ENCODE measurements at regions not wholly inside any gene's neighbourhood (a gene's known extent, or its start where the extent isn't known, plus 50 kb on each side); places are given as distances from the start of the nearest gene placed in this dataset.

- H3K4me1 ChIP-seq = no peaks in the 10 kb centered on the region
- TF ChIP-seq, protein P1, sequence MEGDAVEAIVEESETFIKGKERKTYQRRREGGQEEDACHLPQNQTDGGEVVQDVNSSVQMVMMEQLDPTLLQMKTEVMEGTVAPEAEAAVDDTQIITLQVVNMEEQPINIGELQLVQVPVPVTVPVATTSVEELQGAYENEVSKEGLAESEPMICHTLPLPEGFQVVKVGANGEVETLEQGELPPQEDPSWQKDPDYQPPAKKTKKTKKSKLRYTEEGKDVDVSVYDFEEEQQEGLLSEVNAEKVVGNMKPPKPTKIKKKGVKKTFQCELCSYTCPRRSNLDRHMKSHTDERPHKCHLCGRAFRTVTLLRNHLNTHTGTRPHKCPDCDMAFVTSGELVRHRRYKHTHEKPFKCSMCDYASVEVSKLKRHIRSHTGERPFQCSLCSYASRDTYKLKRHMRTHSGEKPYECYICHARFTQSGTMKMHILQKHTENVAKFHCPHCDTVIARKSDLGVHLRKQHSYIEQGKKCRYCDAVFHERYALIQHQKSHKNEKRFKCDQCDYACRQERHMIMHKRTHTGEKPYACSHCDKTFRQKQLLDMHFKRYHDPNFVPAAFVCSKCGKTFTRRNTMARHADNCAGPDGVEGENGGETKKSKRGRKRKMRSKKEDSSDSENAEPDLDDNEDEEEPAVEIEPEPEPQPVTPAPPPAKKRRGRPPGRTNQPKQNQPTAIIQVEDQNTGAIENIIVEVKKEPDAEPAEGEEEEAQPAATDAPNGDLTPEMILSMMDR (IDR thresholded peaks at IDR 0.05) = no peak
- no peak for TF ChIP-seq POLR2A (IDR thresholded peaks at IDR 0.05)
- no peak for TF ChIP-seq POLR2AphosphoS5 (IDR thresholded peaks at IDR 0.05)
- H3K27ac ChIP-seq = no peak overlapping the region
- intact Hi-C loops (cut with DNase I; ENCODE audit: low total_unique reads) = no loop called here
- no peak for DNase-seq (ENCODE audit: low spot score in 2 of 2)
- peaks cover 0 to 53% of the 10 kb centered on the region in 2 donors for H3K27me3 ChIP-seq
- no peak overlapping the region for H3K4me3 ChIP-seq
- H3K36me3 ChIP-seq = no peaks in the 10 kb centered on the region
- H3K9me3 ChIP-seq = no peaks in the 10 kb centered on the region
Measured at GRCh38 chrX:38862100-38862499, 60.8 kb downstream of the MID1IP1 start.

DNA sequence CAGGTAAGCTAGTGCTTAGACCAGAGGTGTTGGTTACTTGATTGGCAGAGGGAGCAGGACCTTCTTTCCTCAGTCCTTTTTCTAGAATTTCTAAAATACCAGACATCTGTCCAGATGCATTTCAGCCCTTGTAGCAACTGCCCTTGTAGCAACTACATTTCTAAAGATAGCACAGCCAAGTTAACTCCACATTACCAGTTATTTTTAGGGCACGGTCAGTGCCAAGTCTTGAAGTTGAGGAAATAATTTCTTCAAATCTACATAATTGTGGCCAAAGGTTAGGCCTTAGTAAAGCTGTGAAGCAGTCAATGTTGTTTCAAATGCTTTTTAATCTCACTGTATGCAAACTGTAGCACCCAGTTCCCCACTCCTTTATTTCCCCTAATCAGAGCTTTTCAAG lies 62.9 kb downstream of the MID1IP1 start:
- DNase-seq (ENCODE audit: low spot score in 2 of 2) = no peak
- H3K27me3 ChIP-seq = peaks cover 0 to 49% of the 10 kb centered on the region in 2 donors
- no peaks in the 10 kb centered on the region for H3K9me3 ChIP-seq
- H3K4me1 ChIP-seq = no peaks in the 10 kb centered on the region
- H3K4me3 ChIP-seq = no peak overlapping the region
- no peaks in the 10 kb centered on the region for H3K36me3 ChIP-seq
- TF ChIP-seq POLR2AphosphoS5 (IDR thresholded peaks at IDR 0.05) (no peak), POLR2A (IDR thresholded peaks at IDR 0.05) (no peak)
- TF ChIP-seq, protein P1 (IDR thresholded peaks at IDR 0.05) = no peak
- intact Hi-C loops (cut with DNase I; ENCODE audit: low total_unique reads) = no loop called here
- H3K27ac ChIP-seq = no peak overlapping the region

DNA sequence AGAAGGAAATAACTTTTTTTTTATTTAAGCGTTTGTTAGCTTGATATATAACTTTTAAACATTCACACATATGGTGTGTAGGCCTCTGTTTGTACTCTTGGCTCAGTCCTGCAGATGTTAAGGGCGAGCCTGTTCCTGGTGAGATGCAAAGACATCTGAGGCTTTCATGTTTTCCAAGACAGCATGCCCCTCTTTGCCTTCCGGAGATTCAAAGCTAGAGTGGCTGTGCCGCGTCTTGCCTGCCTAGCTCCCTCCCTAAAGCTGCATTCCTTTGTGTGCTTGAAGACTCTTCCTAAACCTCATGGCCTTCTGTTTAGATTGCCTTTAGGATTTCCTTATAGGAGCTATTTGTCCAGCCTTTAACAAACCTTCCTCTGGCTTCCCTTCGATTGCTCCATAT lies 67.1 kb downstream of the MID1IP1 start:
- Histone ChIP-seq H3K27ac (no peak overlapping the region), H3K4me1 (no peaks in the 10 kb centered on the region), H3K4me3 (no peak overlapping the region), H3K27me3 (peaks cover 0 to 53% of the 10 kb centered on the region in 2 donors), H3K36me3 (no peaks in the 10 kb centered on the region), H3K9me3 (no peaks in the 10 kb centered on the region)
- no peak for DNase-seq (ENCODE audit: low spot score in 2 of 2)
- TF ChIP-seq POLR2A (IDR thresholded peaks at IDR 0.05) (no peak), POLR2AphosphoS5 (IDR thresholded peaks at IDR 0.05) (no peak)
- TF ChIP-seq, protein P1 (IDR thresholded peaks at IDR 0.05) = no peak
- intact Hi-C loops (cut with DNase I; ENCODE audit: low total_unique reads) = no loop called here

- no peak for DNase-seq (ENCODE audit: low spot score in 2 of 2)
- no peaks in the 10 kb centered on the region for H3K9me3 ChIP-seq
- intact Hi-C loops (cut with DNase I; ENCODE audit: low total_unique reads) = no loop called here
- no peak overlapping the region for H3K27ac ChIP-seq
- H3K4me3 ChIP-seq = no peak overlapping the region
- no peaks in the 10 kb centered on the region for H3K4me1 ChIP-seq
- no peaks in the 10 kb centered on the region for H3K36me3 ChIP-seq
- no peak for TF ChIP-seq POLR2A (IDR thresholded peaks at IDR 0.05)
- TF ChIP-seq, protein P1 (IDR thresholded peaks at IDR 0.05) = no peak
- TF ChIP-seq POLR2AphosphoS5 (IDR thresholded peaks at IDR 0.05) = no peak
- H3K27me3 ChIP-seq = peaks cover 0 to 48% of the 10 kb centered on the region in 2 donors
Measured at GRCh38 chrX:38868941-38869401, 67.7 kb downstream of the MID1IP1 start.

DNA sequence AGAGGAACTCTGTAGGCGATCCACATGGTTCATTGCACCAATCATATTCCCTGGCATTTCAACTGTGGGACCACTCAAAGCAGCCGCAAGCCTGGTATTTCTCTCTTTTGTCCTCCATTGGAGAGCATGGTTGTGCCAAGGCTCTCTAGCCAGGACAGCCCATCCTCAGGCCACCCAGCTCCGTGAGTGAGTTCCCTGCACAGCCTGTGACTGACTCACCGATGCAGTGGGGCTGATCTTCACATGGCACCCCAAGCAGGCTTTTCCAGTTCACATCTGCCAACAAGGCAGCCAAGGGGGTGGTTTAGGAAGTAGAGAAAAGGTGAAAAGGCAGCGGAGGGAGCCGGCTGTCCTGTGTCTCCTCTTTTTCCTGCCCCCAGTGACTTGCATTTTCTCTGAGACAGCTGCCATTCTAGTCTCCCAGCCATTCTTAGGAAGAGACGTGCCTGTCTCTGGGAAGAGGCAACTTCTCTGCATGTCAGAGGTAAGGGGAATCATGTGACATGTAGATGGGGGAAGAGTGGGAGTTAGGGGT lies 69.2 kb downstream of the MID1IP1 start:
- no peak overlapping the region for H3K4me3 ChIP-seq
- DNase-seq (ENCODE audit: low spot score in 2 of 2) = no peak
- no peaks in the 10 kb centered on the region for H3K36me3 ChIP-seq
- intact Hi-C loops (cut with DNase I; ENCODE audit: low total_unique reads) = no loop called here
- no peak for TF ChIP-seq POLR2A (IDR thresholded peaks at IDR 0.05)
- no peaks in the 10 kb centered on the region for H3K9me3 ChIP-seq
- no peaks in the 10 kb centered on the region for H3K4me1 ChIP-seq
- no peak overlapping the region for H3K27ac ChIP-seq
- H3K27me3 ChIP-seq = peaks cover 0 to 45% of the 10 kb centered on the region in 2 donors
